SK-N-SH (cell line): ENCODE measurements at regions not wholly inside any gene's neighbourhood (a gene's known extent, or its start where the extent isn't known, plus 50 kb on each side); places are given as distances from the start of the nearest gene placed in this dataset.

Source experiments
- CTCF ChIA-PET: fragments of 300-600, 350-600 bp; formaldehyde crosslinking; extraction: SDS; loops from one replicate; lab custom pipeline; 2021; lab: Yijun Ruan, JAX
- POLR2A ChIA-PET: fragments of 350-600 bp; sonication (Branson Sonifier 250); formaldehyde crosslinking; extraction: SDS; loops from one replicate; lab custom pipeline; 2020; ENCODE audit warnings: antibody characterized with exemption, inconsistent platforms; lab: Yijun Ruan, JAX
- DNase-seq: peaks from one replicate; pipeline ENCODE4 v3.0.0; 2012
- H2AFZ ChIP-seq: fragments of 200-600 bp; sonication (generic); 2 replicates; pipeline ENCODE4 v1.8.1; 2016; ENCODE audit warnings: antibody characterized with exemption, mild to moderate bottlenecking, low read depth
- H3F3A ChIP-seq: fragments of 200-600 bp; sonication (generic); replicated peaks from 2 replicates; pipeline ENCODE3; 2016; ENCODE audit warnings: antibody characterized with exemption, mild to moderate bottlenecking; ENCODE audit not compliant: insufficient read depth
- H3K27ac ChIP-seq, 2 experiments: fragments of 200-500 bp in 1 of 2; fragments of 200-600 bp in 1 of 2; sonication (Bioruptor generic) in 1 of 2; sonication (generic), shearing (Covaris generic) in 1 of 2; 2 replicates each; pipeline versions ENCODE4 v1.5.1 to v1.6.1; 2014 to 2016; ENCODE audit warnings: low read depth in 2 of 2, inconsistent platforms in 1 of 2, low read length in 1 of 2, mild to moderate bottlenecking in 1 of 2, mixed read lengths in 1 of 2
- H3K27me3 ChIP-seq: fragments of 200-600 bp; sonication (generic), shearing (Covaris generic); 2 replicates; pipeline ENCODE4 v1.6.1; 2016; ENCODE audit warnings: mixed run types; ENCODE audit not compliant: insufficient read depth
- H3K36me3 ChIP-seq, 2 experiments: fragments of 200-500 bp in 1 of 2; fragments of 200-600 bp in 1 of 2; sonication (Bioruptor generic) in 1 of 2; sonication (generic) in 1 of 2; replicated peaks in 1 of 2; 2 replicates each; pipeline versions ENCODE3 to v1.5.1; 2014 to 2016; ENCODE audit warnings: low read length in 1 of 2, mild to moderate bottlenecking in 1 of 2; ENCODE audit not compliant: insufficient read depth in 2 of 2, control insufficient read depth in 1 of 2
- H3K4me1 ChIP-seq, 2 experiments: fragments of 200-500 bp in 1 of 2; fragments of 200-600 bp in 1 of 2; sonication (Bioruptor generic) in 1 of 2; sonication (generic), shearing (Covaris generic) in 1 of 2; 2 replicates each; pipeline versions ENCODE4 v1.5.1 to v1.6.1; 2014 to 2016; ENCODE audit warnings: low read depth in 1 of 2, low read length in 1 of 2, mixed run types in 1 of 2; ENCODE audit not compliant: insufficient read depth in 2 of 2, control insufficient read depth in 1 of 2
- H3K4me2 ChIP-seq: fragments of 200-600 bp; sonication (generic), shearing (Covaris generic); 2 replicates; pipeline ENCODE4 v1.6.1; 2017; ENCODE audit warnings: mixed run types
- H3K4me3 ChIP-seq, 2 experiments: fragments of 200-500 bp in 1 of 2; fragments of 200-600 bp in 1 of 2; sonication (Bioruptor generic) in 1 of 2; sonication (generic), shearing (Covaris generic) in 1 of 2; 2 replicates each; pipeline versions ENCODE4 v1.5.1 to v1.8.1; 2014 to 2016; ENCODE audit warnings: low read depth in 2 of 2, inconsistent platforms in 1 of 2, low read length in 1 of 2, mild to moderate bottlenecking in 1 of 2, mixed read lengths in 1 of 2, moderate library complexity in 1 of 2
- H3K79me2 ChIP-seq: fragments of 200-600 bp; sonication (generic); 2 replicates; pipeline ENCODE4 v1.8.1; 2017; ENCODE audit warnings: mild to moderate bottlenecking; ENCODE audit not compliant: insufficient read depth
- H3K9ac ChIP-seq: fragments of 200-600 bp; sonication (generic); 2 replicates; pipeline ENCODE4 v1.6.1; 2017; ENCODE audit warnings: mixed run types
- H3K9me2 ChIP-seq: fragments of 200-600 bp; sonication (generic); 2 replicates; pipeline ENCODE4 v1.6.1; 2017; ENCODE audit warnings: mixed run types
- H3K9me3 ChIP-seq: fragments of 200-600 bp; sonication (generic); 2 replicates; pipeline ENCODE4 v1.6.1; 2017; ENCODE audit warnings: mixed run types, mild to moderate bottlenecking, moderate library complexity
- H4K20me1 ChIP-seq: fragments of 200-600 bp; sonication (generic); 2 replicates; pipeline ENCODE4 v1.6.1; 2017; ENCODE audit warnings: mild to moderate bottlenecking, mixed run types; ENCODE audit not compliant: insufficient read depth
- CHD2 ChIP-seq: fragments of 150-350 bp; IDR thresholded peaks from 2 replicates; pipeline ENCODE4 v1.6.1; 2018; ENCODE audit warnings: low read length; ENCODE audit not compliant: partially characterized antibody
- ELF1 ChIP-seq: IDR thresholded peaks from 2 replicates; pipeline ENCODE4 v1.4.0; 2012
- EP300 ChIP-seq, 2 experiments: IDR thresholded peaks; 2 replicates each; pipeline versions ENCODE4 v1.4.0 to v1.6.1; 2012; ENCODE audit warnings: borderline replicate concordance in 1 of 2, low read depth in 1 of 2, low read length in 1 of 2
- FOXJ3 ChIP-seq: sonication (generic); formaldehyde crosslinking; IDR thresholded peaks from 2 replicates; pipeline ENCODE4 v1.5.1; 2020; ENCODE audit warnings: mild to moderate bottlenecking, missing genetic modification reagents
- FOXM1 ChIP-seq: IDR thresholded peaks from 2 replicates; pipeline ENCODE4 v1.4.0; 2012; ENCODE audit warnings: low read depth, mild to moderate bottlenecking
- GABPA ChIP-seq: IDR thresholded peaks from 2 replicates; pipeline ENCODE4 v1.4.0; 2012; ENCODE audit warnings: low read depth, mild to moderate bottlenecking
- IRF3 ChIP-seq: fragments of 150-350 bp; IDR thresholded peaks from 2 replicates; pipeline ENCODE4 v1.6.1; 2016; ENCODE audit warnings: mild to moderate bottlenecking, low read depth, low read length
- JUND ChIP-seq: IDR thresholded peaks from 2 replicates; pipeline ENCODE4 v1.4.0; 2012
- MAX ChIP-seq: IDR thresholded peaks from 2 replicates; pipeline ENCODE4 v1.4.0; 2012; ENCODE audit warnings: low read depth
- MEF2A ChIP-seq: IDR thresholded peaks from 2 replicates; pipeline ENCODE4 v1.4.0; 2012; ENCODE audit warnings: low read depth, borderline replicate concordance
- MXI1 ChIP-seq: IDR thresholded peaks from 2 replicates; pipeline ENCODE4 v1.6.1; 2012; ENCODE audit warnings: mild to moderate bottlenecking, low read depth, low read length, improper control_type of control experiment
- NFIC ChIP-seq: IDR thresholded peaks from 2 replicates; pipeline ENCODE4 v1.4.0; 2012; ENCODE audit warnings: borderline replicate concordance
- PBX3 ChIP-seq: IDR thresholded peaks from 2 replicates; pipeline ENCODE4; 2012
- RAD21 ChIP-seq: IDR thresholded peaks from 2 replicates; pipeline ENCODE4 v1.6.1; 2012; ENCODE audit warnings: mild to moderate bottlenecking, low read length
- RFX5 ChIP-seq: IDR thresholded peaks from 2 replicates; pipeline ENCODE4 v1.6.1; 2012; ENCODE audit warnings: mild to moderate bottlenecking, improper control_type of control experiment, low read length
- SIN3A ChIP-seq: IDR thresholded peaks from 2 replicates; pipeline ENCODE4 v1.6.1; 2012; ENCODE audit warnings: low read depth, mild to moderate bottlenecking, low read length, moderate library complexity, borderline replicate concordance
- TEAD4 ChIP-seq: IDR thresholded peaks from 2 replicates; pipeline ENCODE4 v1.4.0; 2012; ENCODE audit warnings: mild to moderate bottlenecking, borderline replicate concordance; ENCODE audit not compliant: insufficient read depth
- USF1 ChIP-seq: IDR thresholded peaks from 2 replicates; pipeline ENCODE4 v1.4.0; 2012; ENCODE audit warnings: low read depth, borderline replicate concordance
- ZBTB33 ChIP-seq: IDR thresholded peaks from 2 replicates; pipeline ENCODE4 v1.4.0; 2012; ENCODE audit warnings: low read depth, borderline replicate concordance

GRCh38 chr7:119256001-119256400, 1017.0 kb upstream of the KCND2 start:
- Histone ChIP-seq H3K79me2 (no peaks in the 10 kb centered on the region), H3K36me3 (no peaks in the 10 kb centered on the region), H3K9me2 (no peaks in the 10 kb centered on the region), H3K27ac (no peak overlapping the region), H3K9ac (no peak overlapping the region), H3K4me3 (no peak overlapping the region), H3K27me3 (no peaks in the 10 kb centered on the region; the same call in 1 of the 2 replicates), H4K20me1 (no peaks in the 10 kb centered on the region), H3K9me3 (no peaks in the 10 kb centered on the region), H2AFZ (no peak overlapping the region), H3K4me1 (no peaks in the 10 kb centered on the region), H3K4me2 (no peak overlapping the region), H3F3A (no peaks in the 10 kb centered on the region)
- DNase-seq = no peak
- CTCF ChIA-PET = interaction anchor here (1.8 kb wide), 1 partner anchor 13 kb away, joined by 7 read pairs; no protein-coding TSS in a partner anchor
- POLR2A ChIA-PET = no interaction called here
- TF ChIP-seq IRF3 = no peak
- no peak for TF ChIP-seq RFX5
- TF ChIP-seq MEF2A = no peak
- no peak for TF ChIP-seq EP300 (IDR thresholded peaks at IDR 0.05; ENCODE audit: borderline replicate concordance in 1 of 2, low read depth in 1 of 2, low read length in 1 of 2)
- TF ChIP-seq RAD21 = no peak
- TF ChIP-seq USF1 = no peak
- no peak for TF ChIP-seq ELF1
- TF ChIP-seq MAX = no peak
- TF ChIP-seq PBX3 = no peak
- no peak for TF ChIP-seq SIN3A
- no peak for TF ChIP-seq FOXM1
- TF ChIP-seq ZBTB33 = no peak
- no peak for TF ChIP-seq NFIC
- TF ChIP-seq GABPA = no peak
- TF ChIP-seq FOXJ3 = no peak
- TF ChIP-seq CHD2 = no peak
- TF ChIP-seq TEAD4 = no peak
- TF ChIP-seq MXI1 = no peak
- no peak for TF ChIP-seq JUND
